ENCODE measurements at regions not wholly inside any gene's neighbourhood (a gene's known extent, or its start where the extent isn't known, plus 50 kb on each side); places are given as distances from the start of the nearest gene placed in this dataset.

GRCh38 chr6:135658916-135659315, 161.4 kb upstream of the AHI1 start:
- TF ChIP-seq CTCF (IDR thresholded peaks at IDR 0.05; ENCODE audit: insufficient read depth, low read length, poor library complexity, severe bottlenecking) (no peak), EZH2phosphoT487 (conservative IDR thresholded peaks at IDR 0.05; ENCODE audit: low read length) (no peak)

Measured in SU-DHL-6 (cell line).